PC-3 (cell line): ENCODE measurements at regions not wholly inside any gene's neighbourhood (a gene's known extent, or its start where the extent isn't known, plus 50 kb on each side); places are given as distances from the start of the nearest gene placed in this dataset.

ENCODE experiments used
- ATAC-seq: fragments of 200-7000 bp; cut with Tn5 transposase; 2 replicates; pipeline ENCODE4 v1.9.1; 2020; ENCODE audit warnings: mild to moderate bottlenecking, moderate library complexity
- BruUV-seq: library from RNA; stranded (reverse); fragments of 400-500 nt; replicated peaks from 2 replicates; lab custom pipeline; 2021; lab: Mats Ljungman, UMichigan
- CTCF ChIA-PET: fragments of 300-600 bp; sonication (Branson Sonifier 250); formaldehyde crosslinking; loops from one replicate; lab custom pipeline; 2022; ENCODE audit warnings: antibody characterized with exemption; lab: Charles Lee
- POLR2A ChIA-PET: fragments of 300-600 bp; sonication (Branson Sonifier 250); formaldehyde crosslinking; loops from one replicate; lab custom pipeline; 2022; ENCODE audit warnings: antibody characterized with exemption; ENCODE audit not compliant: unreplicated experiment; lab: Charles Lee
- DNase-seq: peaks from one replicate; pipeline ENCODE4 v3.0.0-alpha.2; 2015
- H2AFZ ChIP-seq: fragments of 300-600 bp; sonication (generic); 2 replicates; pipeline ENCODE4 v1.6.0; 2016; ENCODE audit warnings: antibody characterized with exemption, low read length
- H3F3A ChIP-seq: fragments of 300-600 bp; sonication (generic); one replicate; pipeline ENCODE4 v1.6.0; 2017; ENCODE audit warnings: antibody characterized with exemption, low read length, control low read depth, mild to moderate bottlenecking; ENCODE audit not compliant: unreplicated experiment
- H3K27ac ChIP-seq: fragments of 300-600 bp; sonication (generic); 2 replicates; pipeline ENCODE4 v1.5.1; 2016; ENCODE audit warnings: mild to moderate bottlenecking, low read length
- H3K27me3 ChIP-seq: fragments of 300-600 bp; sonication (generic); 2 replicates; pipeline ENCODE4 v1.6.1; 2016; ENCODE audit warnings: low read length, mixed read lengths
- H3K36me3 ChIP-seq: fragments of 300-600 bp; sonication (generic); 2 replicates; pipeline ENCODE4 v1.6.1; 2016; ENCODE audit warnings: low read depth, mixed run types, low read length, mixed read lengths
- H3K4me1 ChIP-seq: fragments of 300-600 bp; sonication (generic); 2 replicates; pipeline ENCODE4 v1.5.1; 2016; ENCODE audit warnings: low read length; ENCODE audit not compliant: insufficient read depth
- H3K4me2 ChIP-seq: fragments of 300-600 bp; sonication (generic); 2 replicates; pipeline ENCODE4 v1.6.0; 2016; ENCODE audit warnings: low read length
- H3K4me3 ChIP-seq: fragments of 300-600 bp; sonication (generic); 2 replicates; pipeline ENCODE4 v1.5.1; 2016; ENCODE audit warnings: mild to moderate bottlenecking, low read length, mixed read lengths
- H3K79me2 ChIP-seq: fragments of 300-600 bp; sonication (generic); 2 replicates; pipeline ENCODE4 v1.6.1; 2017; ENCODE audit warnings: low read length, mixed read lengths
- H3K9ac ChIP-seq: fragments of 300-600 bp; sonication (generic); 2 replicates; pipeline ENCODE4 v1.6.0; 2016; ENCODE audit warnings: mild to moderate bottlenecking, low read length
- H3K9me2 ChIP-seq: fragments of 300-600 bp; sonication (generic); replicated peaks from 2 replicates; pipeline ENCODE4 v1.6.1; 2016; ENCODE audit warnings: mixed run types, low read length, mixed read lengths
- H3K9me3 ChIP-seq: fragments of 300-600 bp; sonication (generic); 2 replicates; pipeline ENCODE4 v1.6.1; 2016; ENCODE audit warnings: low read length, mixed read lengths
- H4K20me1 ChIP-seq: fragments of 300-600 bp; sonication (generic); 2 replicates; pipeline ENCODE4 v1.6.1; 2016; ENCODE audit warnings: low read length, mixed read lengths
- EZH2 ChIP-seq: fragments of 300-600 bp; sonication (generic); IDR thresholded peaks from one replicate; pipeline ENCODE4 v1.6.1; 2017; ENCODE audit warnings: antibody characterized with exemption, mild to moderate bottlenecking, low read length; ENCODE audit not compliant: unreplicated experiment
- EZH2phosphoT487 ChIP-seq: fragments of 300-600 bp; sonication (generic); IDR thresholded peaks from 2 replicates; pipeline ENCODE4 v1.6.1; 2018; ENCODE audit warnings: mild to moderate bottlenecking, antibody characterized with exemption, low read length, borderline replicate concordance
- intact Hi-C: fragments of 100-400 bp; cut with micrococcal nuclease; formaldehyde crosslinking; loops from 2 replicates; pipeline ENCODE4 v1.9.0; 2023
- TF ChIP-seq, protein P1 (sequence below): fragments of 300-600 bp; sonication (generic); conservative IDR thresholded peaks from 2 replicates; pipeline ENCODE4 v1.5.1; 2017; ENCODE audit warnings: antibody characterized with exemption, low read depth, mild to moderate bottlenecking, low read length

DNA sequence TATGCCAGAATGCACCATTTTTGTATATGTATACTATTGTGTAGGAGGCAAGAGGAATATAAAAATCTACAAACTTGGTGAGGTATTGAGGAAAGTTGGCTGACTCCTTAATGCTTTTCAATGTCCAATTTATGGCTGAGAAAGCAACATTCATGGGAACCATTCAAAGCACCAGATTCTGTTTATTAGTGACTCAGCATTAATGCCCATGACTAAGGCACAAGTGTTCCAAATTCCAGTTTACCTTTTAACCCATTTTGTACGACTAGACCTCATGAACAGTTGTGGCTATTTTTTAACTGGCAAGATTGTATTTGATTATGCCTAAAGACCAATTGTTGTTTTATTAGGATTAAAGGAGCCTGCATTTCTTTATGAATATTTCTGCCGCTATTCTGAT lies 375.4 kb upstream of the ATP2B1 start:
- no peaks in the 10 kb centered on the region for H4K20me1 ChIP-seq
- intact Hi-C loops, result no loop called here
- ChIA-PET CTCF (no interaction called here), POLR2A (no interaction called here)
- H3K4me1 ChIP-seq, result peaks cover 28% of the 10 kb centered on the region
- peak overlapping the region; percentile 16; the same call in 1 of the 2 replicates for H3K4me2 ChIP-seq
- DNase-seq (peak; percentile 84), ATAC-seq (peak; percentile 74)
- no peaks in the 10 kb centered on the region for H3K36me3 ChIP-seq
- TF ChIP-seq EZH2phosphoT487, result no peak
- no peaks in the 10 kb centered on the region for H3K9me3 ChIP-seq
- H3K9me2 ChIP-seq, result no peaks in the 10 kb centered on the region
- H3K27me3 ChIP-seq, result no peaks in the 10 kb centered on the region
- peak overlapping the region; percentile 74 for H3K27ac ChIP-seq
- H3K79me2 ChIP-seq, result no peaks in the 10 kb centered on the region
- H2AFZ ChIP-seq, result no peak overlapping the region
- BruUV-seq, result no TSS peak
- H3K9ac ChIP-seq, result no peak overlapping the region; the same call in 1 of the 2 replicates
- no peaks in the 10 kb centered on the region for H3F3A ChIP-seq
- H3K4me3 ChIP-seq, result no peak overlapping the region

DNA sequence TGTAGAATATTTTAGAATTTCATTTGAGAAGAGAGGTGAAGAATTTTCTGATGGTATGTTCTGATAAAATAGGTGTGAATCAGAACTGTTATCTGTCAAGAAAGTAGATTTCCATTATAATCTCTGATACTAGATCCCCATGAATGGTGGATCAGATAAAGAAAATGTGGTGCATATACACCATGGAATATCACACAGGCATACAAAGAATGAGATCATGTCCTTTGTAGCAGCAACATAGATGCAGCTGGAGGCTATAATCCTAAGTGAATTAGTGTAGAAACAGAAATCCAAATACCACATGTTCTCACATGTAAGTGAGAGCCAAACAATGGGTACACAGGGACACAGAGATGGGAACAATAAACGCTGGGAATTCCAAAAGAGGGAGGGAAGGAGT lies 372.0 kb upstream of the ATP2B1 start:
- Histone ChIP-seq H3F3A (no peaks in the 10 kb centered on the region), H3K4me2 (no peak overlapping the region), H3K4me3 (no peak overlapping the region), H3K27ac (no peak overlapping the region), H4K20me1 (no peaks in the 10 kb centered on the region), H2AFZ (no peak overlapping the region), H3K27me3 (no peaks in the 10 kb centered on the region), H3K79me2 (no peaks in the 10 kb centered on the region), H3K9me2 (no peaks in the 10 kb centered on the region), H3K9me3 (no peaks in the 10 kb centered on the region), H3K4me1 (peaks cover 21% of the 10 kb centered on the region), H3K9ac (no peak overlapping the region), H3K36me3 (no peaks in the 10 kb centered on the region)
- no peak for DNase-seq
- no TSS peak for BruUV-seq
- no peak for TF ChIP-seq EZH2phosphoT487
- no peak for TF ChIP-seq EZH2
- TF ChIP-seq, protein P1, sequence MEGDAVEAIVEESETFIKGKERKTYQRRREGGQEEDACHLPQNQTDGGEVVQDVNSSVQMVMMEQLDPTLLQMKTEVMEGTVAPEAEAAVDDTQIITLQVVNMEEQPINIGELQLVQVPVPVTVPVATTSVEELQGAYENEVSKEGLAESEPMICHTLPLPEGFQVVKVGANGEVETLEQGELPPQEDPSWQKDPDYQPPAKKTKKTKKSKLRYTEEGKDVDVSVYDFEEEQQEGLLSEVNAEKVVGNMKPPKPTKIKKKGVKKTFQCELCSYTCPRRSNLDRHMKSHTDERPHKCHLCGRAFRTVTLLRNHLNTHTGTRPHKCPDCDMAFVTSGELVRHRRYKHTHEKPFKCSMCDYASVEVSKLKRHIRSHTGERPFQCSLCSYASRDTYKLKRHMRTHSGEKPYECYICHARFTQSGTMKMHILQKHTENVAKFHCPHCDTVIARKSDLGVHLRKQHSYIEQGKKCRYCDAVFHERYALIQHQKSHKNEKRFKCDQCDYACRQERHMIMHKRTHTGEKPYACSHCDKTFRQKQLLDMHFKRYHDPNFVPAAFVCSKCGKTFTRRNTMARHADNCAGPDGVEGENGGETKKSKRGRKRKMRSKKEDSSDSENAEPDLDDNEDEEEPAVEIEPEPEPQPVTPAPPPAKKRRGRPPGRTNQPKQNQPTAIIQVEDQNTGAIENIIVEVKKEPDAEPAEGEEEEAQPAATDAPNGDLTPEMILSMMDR, result no peak
- ChIA-PET POLR2A (no interaction called here), CTCF (no interaction called here)
- ATAC-seq, result no peak
- intact Hi-C loops, result no loop called here

DNA sequence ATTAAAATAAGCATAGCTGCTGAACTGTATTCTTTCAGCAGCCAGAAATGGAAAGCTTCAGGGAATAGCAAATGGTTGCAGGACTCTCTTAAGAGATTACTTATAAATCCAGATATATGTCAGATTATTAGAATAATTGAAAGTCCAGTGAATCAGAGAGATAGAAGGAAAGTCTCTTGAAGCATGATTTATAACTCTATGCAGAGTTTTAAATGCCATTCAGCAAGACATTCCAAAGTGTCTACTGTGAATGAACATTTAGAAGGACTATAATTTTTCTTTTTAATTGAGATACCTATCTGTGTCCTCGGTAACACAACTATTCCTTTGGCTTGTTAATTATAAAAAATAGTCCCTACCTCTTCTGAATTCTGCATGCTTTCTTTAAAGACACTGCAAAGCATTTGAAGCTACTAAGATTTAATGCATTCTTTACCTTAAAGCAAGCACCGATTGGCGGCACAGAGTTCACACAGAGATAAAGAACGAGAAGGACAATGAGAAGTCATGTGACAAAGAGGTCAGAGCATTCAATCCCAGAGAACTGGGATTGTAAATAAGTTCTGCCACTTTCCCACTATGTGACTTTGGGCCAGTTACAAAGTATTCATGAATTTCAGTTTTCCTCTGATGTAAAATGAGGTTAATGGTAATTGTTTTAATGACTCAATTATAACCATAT lies 371.0 kb upstream of the ATP2B1 start:
- Histone ChIP-seq H4K20me1 (no peaks in the 10 kb centered on the region), H3F3A (no peaks in the 10 kb centered on the region), H3K4me2 (no peak overlapping the region), H3K36me3 (no peaks in the 10 kb centered on the region), H3K4me3 (no peak overlapping the region), H3K4me1 (peaks cover 12% of the 10 kb centered on the region), H3K27ac (no peak overlapping the region), H3K79me2 (no peaks in the 10 kb centered on the region), H2AFZ (no peak overlapping the region), H3K9me2 (no peaks in the 10 kb centered on the region), H3K9ac (no peak overlapping the region), H3K27me3 (no peaks in the 10 kb centered on the region), H3K9me3 (no peaks in the 10 kb centered on the region)
- CTCF ChIA-PET, result no interaction called here
- intact Hi-C loops, result no loop called here
- no TSS peak for BruUV-seq
- DNase-seq, result no peak
- ATAC-seq, result no peak
- POLR2A ChIA-PET, result no interaction called here
- TF ChIP-seq EZH2phosphoT487 (no peak), EZH2 (no peak)
- TF ChIP-seq, protein P1, result no peak
